HG02884 (cell line): ENCODE measurements at regions not wholly inside any gene's neighbourhood (a gene's known extent, or its start where the extent isn't known, plus 50 kb on each side); places are given as distances from the start of the nearest gene placed in this dataset.

Source experiments
- ATAC-seq: cut with Tn5 transposase; IDR thresholded peaks from one replicate; pipeline ENCODE4 v1.9.1; 2021; ENCODE audit warnings: mild to moderate bottlenecking, moderate library complexity; ENCODE audit not compliant: unreplicated experiment

DNA sequence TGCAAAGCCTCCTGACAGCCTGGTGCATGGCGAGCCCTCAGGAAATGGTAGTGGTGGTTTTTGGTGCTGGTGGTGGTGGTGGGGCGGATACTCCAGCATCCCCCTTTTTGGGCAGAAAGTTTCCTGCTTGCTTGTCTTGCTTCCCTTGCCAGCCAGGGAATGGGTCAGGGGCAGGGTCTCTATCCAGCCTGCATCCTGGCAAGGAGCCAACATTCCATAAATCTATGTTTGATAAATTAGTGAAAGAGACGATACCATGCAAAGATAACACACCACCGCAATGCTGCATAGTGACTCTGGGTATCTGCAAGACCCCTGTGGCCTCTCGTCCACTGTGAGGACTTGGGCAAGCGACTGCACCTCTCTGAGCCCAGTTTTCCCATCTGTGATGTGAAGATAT is 246.2 kb downstream of the LRFN2 start:
- ATAC-seq, result no peak

DNA sequence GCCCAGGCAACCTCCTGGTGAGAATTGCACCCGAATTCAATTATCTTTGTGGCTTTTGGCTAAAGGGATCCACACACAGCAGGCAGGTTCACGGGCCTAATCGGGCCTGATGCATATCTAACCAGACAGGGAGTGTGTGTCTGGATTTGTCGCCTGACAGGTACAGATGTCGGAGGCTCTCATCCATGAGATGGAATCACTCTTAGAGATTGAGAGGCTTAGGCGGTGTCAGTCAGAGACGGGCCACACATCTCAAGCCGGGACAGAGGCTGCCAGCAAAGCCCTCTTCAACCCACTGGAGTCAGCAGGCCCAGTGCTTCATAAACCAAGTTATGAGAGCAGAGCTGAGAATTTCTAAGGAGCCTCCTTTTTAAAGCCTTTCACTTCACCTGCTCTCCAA is 247.0 kb downstream of the LRFN2 start:
- no peak for ATAC-seq

GRCh38 chr6:40338306-40338705 is 248.9 kb downstream of the LRFN2 start:
- ATAC-seq, result no peak

DNA sequence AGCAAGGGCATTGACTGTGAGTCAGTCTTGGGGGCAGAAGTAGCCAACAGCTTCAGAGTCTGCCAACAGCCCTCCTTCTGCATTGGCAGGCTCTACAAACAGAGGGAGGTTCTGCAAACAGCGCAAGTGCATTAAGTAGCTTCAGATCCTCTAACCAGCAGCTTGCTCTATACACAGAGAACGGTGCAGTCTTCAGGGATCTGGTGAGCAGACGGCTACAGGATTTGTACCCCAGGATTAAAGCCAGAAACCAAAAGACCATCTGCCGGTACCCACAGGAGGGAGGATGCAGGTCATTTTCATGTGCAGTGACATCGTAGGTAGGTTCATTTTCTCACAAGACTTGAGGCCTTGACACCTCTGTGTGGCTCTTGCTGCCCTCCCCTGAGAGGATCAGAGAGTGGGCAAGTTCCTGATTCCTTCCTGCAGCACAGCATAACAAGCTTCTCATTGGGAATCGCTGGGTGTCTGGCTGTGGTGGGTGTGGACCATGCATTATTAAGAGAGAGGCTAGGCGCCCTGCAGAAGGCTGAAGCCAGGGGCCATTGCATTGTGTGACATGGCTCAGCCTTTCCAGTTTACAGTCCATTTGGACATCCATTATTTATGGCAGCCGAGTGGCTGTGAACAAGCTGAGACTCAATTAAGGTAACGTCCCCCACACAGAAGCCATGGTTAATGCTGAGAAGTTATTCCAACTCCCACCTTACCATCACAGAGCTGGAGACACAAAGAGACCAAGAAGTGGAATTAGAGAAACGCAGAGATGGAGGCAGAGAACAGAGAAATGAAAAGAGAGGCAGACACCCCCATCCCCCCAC is 250.0 kb downstream of the LRFN2 start:
- ATAC-seq, result no peak

DNA sequence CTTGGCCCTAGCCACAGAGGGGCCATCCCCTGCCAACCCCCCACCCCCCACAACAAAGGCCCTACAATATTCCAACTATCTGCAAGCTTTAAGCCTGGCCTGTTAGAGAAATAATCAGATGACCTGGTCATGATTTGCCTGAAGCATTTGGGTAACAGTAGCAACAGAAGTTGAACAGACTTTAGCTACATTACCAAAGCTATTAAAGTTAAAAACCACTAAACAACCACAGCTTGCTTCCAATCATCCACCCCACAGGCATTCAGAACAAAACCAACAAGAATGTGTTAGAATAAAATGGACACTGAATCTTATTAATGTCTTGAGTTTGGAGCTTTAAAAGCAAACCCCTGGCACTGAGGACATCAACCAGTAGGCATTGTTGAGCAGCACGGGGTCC is 250.9 kb downstream of the LRFN2 start:
- ATAC-seq, result no peak

DNA sequence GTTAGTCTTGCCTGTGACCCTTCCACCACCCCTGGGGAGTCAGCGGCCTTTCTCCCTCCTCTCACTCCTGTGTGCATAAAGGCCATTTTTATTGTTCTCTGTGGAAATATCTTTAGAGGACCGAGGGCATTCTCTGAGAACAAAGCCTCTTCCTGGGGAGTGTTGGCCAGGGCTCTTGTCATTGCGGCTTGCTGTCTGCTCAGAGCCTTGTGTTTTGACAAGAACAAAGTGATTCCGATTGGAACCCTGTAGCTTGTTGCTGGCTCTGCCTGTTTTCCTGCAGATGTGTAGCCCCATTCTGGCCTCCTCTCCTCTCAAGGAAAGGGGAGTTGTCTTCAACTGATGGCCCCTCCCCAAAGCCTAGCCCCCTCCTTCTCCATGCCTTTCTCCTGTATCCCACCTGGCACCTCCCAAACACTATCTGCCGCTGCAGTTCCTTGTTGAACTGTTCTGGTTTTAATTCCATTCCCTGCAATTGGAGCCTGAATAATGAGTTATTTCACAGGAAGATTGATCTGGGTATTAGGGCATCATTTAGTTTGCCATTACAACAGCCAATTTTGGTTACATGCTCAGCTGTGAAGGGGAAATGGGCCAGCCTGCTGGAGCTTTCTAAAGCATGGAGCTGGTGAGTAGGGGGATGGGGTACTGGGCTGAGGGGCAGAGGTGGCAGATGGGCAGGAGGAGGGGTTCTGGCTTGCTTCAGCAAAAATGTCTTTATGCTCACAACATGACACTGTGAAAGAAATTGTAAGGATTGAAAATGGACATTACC is 252.5 kb downstream of the LRFN2 start:
- no peak for ATAC-seq

DNA sequence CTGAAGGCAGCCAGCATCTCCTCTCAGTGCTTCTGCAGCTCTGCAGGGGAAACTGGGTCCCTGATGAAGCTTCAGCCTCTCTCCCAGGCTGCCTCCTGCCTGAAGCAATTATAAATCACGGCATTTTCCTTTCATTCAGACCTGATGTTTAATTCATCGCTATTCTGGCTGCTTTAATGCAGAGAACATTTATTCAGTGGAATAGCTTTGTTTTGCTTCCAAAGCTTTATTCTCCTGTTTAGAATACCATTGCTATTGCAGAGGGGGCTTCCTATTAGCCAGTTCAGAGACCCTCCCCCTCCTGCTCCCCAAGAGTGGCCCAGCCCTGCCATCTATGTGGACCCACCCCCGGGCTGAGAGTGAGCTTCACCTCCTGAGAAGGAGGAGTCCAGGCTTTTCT is 255.6 kb downstream of the LRFN2 start:
- no peak for ATAC-seq

GRCh38 chr6:40330301-40330721 is 256.9 kb downstream of the LRFN2 start:
- ATAC-seq, result no peak

- ATAC-seq, result no peak
These were observed 258.1 kb downstream of the LRFN2 start for GRCh38 chr6:40328986-40329545.

GRCh38 chr6:40328386-40328985 is 258.7 kb downstream of the LRFN2 start:
- ATAC-seq, result no peak

DNA sequence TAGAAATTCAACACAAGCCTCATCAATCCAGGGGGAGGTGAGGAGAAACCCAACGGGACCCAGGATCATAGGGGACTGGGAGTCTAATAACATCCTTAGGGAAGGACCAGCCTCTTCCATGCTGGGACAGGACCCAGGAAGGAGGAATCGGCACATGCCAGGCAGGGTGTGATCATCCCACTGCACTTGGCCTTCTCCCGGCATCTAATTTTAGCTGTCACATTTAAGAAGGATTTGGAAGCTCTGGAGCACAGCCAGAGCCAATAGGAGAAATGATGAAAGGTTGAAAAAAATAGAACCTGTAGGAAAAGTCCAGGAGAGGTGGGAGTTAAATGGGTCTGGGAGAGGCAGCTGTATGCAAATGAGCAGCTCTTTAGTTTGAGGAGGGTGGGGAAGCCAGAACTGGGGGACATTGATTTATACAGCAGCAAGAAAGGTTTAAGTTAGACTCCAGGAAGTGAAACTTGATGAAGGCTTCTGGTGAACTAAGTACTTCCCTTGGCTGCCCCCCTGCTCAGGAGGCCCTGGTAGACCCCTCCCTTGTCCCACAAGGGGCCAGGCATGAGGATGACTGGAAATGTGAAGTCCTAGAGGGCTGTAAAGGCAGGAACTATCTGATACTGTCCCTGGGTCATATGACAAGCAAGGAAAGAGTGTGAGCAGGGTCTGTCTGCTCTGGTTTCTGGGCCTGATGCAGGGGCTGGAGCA is 260.3 kb downstream of the LRFN2 start:
- no peak for ATAC-seq

DNA sequence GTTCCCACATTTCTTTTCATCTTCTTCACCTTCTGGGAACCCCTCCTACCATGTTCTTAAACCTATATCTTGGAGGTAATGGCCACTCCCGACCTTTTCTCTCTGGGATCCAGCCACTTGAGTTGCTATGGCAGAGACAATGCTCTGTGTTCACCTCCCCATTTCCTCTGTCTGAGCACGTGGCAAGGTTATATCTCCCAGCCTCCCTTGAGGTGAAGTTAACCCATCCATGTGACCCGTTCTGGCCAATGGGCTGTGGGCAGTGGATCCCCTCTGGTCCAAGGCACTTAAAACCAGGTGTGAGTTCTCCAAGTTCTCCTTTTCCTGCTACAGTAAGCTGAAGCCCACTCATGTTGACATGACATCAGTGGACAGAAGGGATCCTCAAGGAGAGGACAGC is 261.4 kb downstream of the LRFN2 start:
- no peak for ATAC-seq

DNA sequence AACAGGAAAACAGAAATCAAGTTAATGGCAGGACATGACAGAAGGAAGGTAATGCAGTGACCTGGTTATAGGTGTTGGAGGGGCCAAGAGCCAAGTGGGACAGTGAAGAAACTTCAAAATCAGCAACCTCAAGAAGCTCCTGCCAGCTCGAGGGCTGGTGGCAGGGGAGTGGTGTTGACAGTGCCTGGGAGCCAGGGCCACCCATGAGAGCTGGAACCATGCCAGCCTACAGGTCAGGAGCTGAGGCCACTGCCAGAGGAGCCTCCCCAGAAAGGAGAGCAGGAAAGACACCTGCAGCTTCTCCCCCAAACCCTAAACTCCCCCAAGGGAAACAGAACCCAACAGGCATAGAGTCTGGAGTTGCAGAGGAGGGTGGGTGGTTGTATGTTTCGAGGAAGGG is 262.1 kb downstream of the LRFN2 start:
- no peak for ATAC-seq

DNA sequence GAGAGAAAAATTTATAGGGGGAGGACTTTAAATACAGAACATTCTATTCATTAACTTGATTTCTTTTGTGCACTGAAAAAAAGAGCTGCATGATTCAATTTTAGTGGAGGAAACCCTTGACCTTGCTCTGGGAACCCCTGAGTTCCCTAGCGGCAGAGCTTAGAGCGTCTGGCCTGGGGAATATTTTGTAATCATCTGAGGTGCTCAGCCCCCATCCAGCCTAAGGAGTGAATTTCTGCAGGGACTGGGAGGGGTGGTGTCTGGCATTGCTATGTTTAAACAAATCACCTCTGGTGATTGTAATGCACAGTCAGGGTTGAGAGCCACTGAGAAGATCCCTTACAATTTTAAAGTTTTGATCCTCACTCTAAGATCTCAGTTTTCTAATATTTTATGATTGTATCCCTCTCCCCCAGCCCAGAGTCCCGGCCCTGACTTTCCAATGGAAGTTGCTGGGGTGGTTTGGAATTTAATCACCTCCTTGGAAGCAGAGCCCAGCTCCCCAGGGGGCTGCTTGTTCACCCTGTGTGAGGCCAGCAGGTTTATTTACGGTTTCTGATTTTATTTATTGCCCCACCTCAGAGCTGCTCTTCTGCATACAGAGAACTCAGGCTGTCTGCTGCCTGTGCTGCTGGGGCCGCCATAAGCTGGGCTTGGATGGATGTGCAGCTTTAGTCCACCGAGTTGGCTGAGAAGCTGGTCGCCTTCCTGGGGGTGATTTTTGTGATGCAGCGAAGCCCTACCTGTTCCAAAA is 263.1 kb downstream of the LRFN2 start:
- no peak for ATAC-seq

DNA sequence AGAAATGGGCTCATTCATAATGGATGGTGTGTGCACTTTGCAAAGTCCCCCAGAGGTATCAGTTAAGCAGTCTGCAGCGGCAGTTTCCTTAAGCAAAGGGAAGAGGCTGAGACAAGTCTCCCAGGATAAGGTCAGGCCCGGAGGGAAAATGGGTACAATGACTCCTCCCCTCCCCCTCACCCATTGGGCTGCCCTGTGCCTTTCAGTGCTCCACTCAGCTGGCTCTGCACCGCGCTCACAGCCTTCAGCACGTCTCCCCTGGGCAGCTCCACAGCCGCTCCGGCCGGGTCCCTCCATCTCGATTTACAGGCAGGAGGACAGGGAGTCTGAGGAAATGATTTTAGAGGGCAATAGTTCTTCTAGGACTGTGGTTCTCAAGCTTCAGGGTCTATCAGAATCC is 264.8 kb downstream of the LRFN2 start:
- ATAC-seq, result no peak

- no peak for ATAC-seq
These were observed 265.5 kb downstream of the LRFN2 start for GRCh38 chr6:40321616-40322015.

GRCh38 chr6:40320947-40321346 is 266.2 kb downstream of the LRFN2 start:
- no peak for ATAC-seq

- ATAC-seq, result no peak
These were observed 266.7 kb downstream of the LRFN2 start for GRCh38 chr6:40320441-40320840.

- no peak for ATAC-seq
These were observed 268.0 kb downstream of the LRFN2 start for GRCh38 chr6:40319124-40319523.

- ATAC-seq, result no peak
These were observed 272.1 kb downstream of the LRFN2 start for GRCh38 chr6:40315060-40315459.
